ENCODE measurements at regions not wholly inside any gene's neighbourhood (a gene's known extent, or its start where the extent isn't known, plus 50 kb on each side); places are given as distances from the start of the nearest gene placed in this dataset.
"Not testable (repeated sequence)": the region's sequence is repeated elsewhere in the genome, so short reads cannot be mapped to it uniquely, and the experiment has no call there.

DNA sequence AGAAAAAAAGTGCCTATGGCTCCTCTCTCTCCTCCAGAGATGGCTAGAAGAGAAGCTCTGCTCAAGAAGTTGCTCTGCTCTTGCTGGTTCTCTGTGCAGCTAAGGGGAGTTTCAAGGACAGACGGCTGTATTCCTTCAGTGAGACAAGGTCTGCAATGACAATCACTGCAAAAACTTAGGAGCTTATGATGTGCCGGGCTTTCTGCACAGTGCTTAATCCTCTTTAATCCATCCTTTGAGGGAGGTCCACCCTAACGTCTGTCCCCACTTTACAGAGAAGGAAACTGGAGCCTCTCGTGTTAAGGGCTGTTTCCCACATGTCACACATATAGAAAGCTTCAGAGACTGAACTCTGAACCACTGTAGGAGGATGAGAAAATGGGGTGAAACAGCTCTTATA lies 260.6 kb downstream of the MEX3B start:
- DNase-seq (ENCODE audit: insufficient read length, low spot score) (no peak), FAIRE-seq (no peak)
- no peak for TF ChIP-seq POLR2A (IDR thresholded peaks at IDR 0.05; ENCODE audit: low read depth, low read length)

- DNase-seq (ENCODE audit: insufficient read length, low spot score) (no peak), FAIRE-seq (no peak)
- no peak for TF ChIP-seq POLR2A (IDR thresholded peaks at IDR 0.05; ENCODE audit: low read depth, low read length)
Measured at GRCh38 chr15:81784751-81785150, 261.1 kb downstream of the MEX3B start.

GRCh38 chr15:81783586-81783985 lies 262.2 kb downstream of the MEX3B start:
- TF ChIP-seq POLR2A (IDR thresholded peaks at IDR 0.05; ENCODE audit: low read depth, low read length), result no peak
- FAIRE-seq (no peak), DNase-seq (ENCODE audit: insufficient read length, low spot score) (no peak)

GRCh38 chr15:81783076-81783475 lies 262.7 kb downstream of the MEX3B start:
- FAIRE-seq (no peak), DNase-seq (ENCODE audit: insufficient read length, low spot score) (no peak)
- no peak for TF ChIP-seq POLR2A (IDR thresholded peaks at IDR 0.05; ENCODE audit: low read depth, low read length)

DNA sequence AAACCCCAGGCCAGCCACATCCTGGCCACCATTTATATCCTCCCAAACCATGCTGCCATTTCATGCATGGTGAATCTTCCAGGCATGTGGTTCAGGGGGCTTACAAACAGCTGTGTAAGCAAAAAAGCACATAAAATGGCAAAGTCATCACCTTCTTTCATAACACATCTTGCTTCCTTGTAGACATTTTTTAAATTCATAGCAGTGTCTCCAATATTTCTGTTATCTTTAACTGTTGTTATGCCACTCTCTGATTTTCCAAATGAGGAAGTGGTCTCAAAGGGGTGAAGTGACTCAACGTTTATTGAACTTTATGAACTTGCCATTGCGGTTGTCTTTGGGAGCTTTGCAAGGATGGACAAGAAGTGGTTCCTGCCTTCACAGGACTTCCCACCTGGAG lies 264.4 kb downstream of the MEX3B start:
- DNase-seq (ENCODE audit: insufficient read length, low spot score), result no peak
- FAIRE-seq, result no peak
- TF ChIP-seq POLR2A (IDR thresholded peaks at IDR 0.05; ENCODE audit: low read depth, low read length), result no peak

GRCh38 chr15:81780966-81781365 lies 264.9 kb downstream of the MEX3B start:
- FAIRE-seq, result no peak
- DNase-seq (ENCODE audit: insufficient read length, low spot score), result no peak
- TF ChIP-seq POLR2A (IDR thresholded peaks at IDR 0.05; ENCODE audit: low read depth, low read length), result no peak

DNA sequence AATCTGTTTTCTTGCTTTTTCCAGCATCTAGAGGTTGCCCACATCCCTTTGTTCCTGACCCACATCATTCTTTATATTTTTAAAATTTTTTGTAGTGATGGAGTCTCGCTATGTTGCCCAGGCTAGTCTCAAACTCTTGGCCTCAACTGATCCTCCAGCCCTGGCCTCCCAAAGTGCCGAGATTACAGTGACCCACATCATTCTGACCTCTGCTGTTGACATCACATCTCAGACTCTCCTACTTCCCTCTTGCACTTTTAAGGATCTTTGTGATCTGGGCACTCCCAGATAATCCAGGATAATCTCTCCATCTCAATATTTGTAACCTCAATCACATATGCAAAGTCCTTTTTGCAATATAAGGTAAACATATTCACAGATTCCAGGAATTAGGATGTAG lies 266.6 kb downstream of the MEX3B start:
- no peak for FAIRE-seq
- DNase-seq (ENCODE audit: insufficient read length, low spot score), result no peak
- TF ChIP-seq POLR2A (IDR thresholded peaks at IDR 0.05; ENCODE audit: low read depth, low read length), result no peak

DNA sequence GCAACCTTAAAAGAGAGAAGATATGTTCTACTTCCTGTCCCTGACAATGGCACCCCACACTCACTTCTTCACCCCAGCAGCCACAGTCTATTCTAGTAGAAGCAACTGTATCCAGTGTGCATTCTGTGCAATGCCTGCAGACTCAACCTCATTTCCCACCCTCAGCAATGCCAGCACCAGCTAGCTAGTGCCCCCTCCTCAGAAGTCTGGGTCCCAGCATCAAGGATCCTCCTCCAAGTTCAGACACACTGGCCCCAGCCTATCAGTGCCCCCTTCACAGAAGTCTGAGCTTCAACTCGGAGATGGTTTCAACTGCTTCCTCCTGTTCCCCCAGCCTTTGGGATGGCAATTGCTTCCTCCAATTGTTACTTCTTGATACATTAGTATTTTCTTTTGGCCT lies 268.3 kb downstream of the MEX3B start:
- no peak for TF ChIP-seq POLR2A (IDR thresholded peaks at IDR 0.05; ENCODE audit: low read depth, low read length)
- FAIRE-seq (no peak), DNase-seq (ENCODE audit: insufficient read length, low spot score) (no peak)

- TF ChIP-seq POLR2A (IDR thresholded peaks at IDR 0.05; ENCODE audit: low read depth, low read length), result no peak
- no peak for DNase-seq (ENCODE audit: insufficient read length, low spot score)
Measured at GRCh38 chr15:81776976-81777375, 268.8 kb downstream of the MEX3B start.

DNA sequence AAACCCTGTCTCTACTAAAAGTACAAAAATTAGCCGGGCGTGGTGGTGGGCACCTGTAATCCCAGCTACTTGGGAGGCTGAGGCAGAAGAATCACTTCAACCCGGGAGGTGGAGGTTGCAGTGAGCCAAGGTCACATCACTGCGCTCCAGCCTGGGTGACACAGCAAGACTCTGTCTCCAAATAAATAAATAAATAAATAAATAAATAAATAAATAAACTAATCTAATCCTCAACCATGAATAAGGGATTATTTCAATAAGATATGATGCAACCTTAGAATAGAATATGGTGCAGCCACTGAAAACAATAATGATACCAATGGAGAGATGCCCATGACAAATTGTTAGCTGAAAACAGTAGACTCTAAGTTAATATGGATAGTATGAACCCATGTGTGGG lies 270.0 kb downstream of the MEX3B start:
- FAIRE-seq; DNase-seq (ENCODE audit: insufficient read length, low spot score): not testable (repeated sequence)

More at GRCh38 chr15:81776976-81777375, 268.8 kb downstream of the MEX3B start:
- FAIRE-seq, result no peak

DNA sequence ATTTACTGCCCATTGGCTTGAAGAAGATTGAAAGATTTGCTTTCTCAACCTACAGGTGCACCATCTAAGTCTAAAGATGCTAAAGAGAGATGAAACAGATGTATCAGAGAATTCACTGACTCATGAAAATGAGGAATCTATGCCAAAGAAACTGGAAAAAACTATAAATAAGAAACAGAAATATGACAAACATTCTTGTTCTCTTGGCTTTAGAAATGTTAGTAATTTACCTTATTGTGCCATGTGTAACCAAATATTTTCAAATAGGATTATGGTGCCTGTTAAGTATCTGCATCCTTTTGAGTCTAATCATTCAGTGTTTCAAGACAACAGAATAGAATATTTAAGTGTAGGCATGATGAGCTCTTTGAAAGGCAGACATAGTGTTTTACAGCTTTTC lies 271.5 kb downstream of the MEX3B start:
- FAIRE-seq (no peak), DNase-seq (ENCODE audit: insufficient read length, low spot score) (no peak)
- no peak for TF ChIP-seq POLR2A (IDR thresholded peaks at IDR 0.05; ENCODE audit: low read depth, low read length)

DNA sequence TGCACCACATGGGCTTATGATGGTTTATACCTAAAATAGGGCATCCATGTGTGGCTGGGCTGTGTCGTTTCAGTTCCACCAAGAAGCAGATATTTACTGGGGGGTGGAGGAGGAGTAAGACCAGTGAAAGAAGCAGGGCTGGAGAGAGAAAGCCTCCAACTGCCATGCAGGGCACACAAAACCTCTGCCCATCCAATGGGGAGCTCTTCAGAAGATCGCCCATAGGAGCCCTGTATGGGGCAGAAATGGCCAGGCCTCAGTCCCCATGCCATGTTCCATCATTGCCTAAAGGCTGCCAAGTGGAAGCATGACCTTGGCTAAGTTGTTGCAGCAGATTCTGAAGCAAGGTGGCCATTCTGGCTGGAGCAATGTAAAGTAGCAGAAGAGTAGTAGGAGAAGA lies 277.0 kb downstream of the MEX3B start:
- no peak for DNase-seq (ENCODE audit: insufficient read length, low spot score)
- TF ChIP-seq POLR2A (IDR thresholded peaks at IDR 0.05; ENCODE audit: low read depth, low read length), result no peak
- FAIRE-seq, result no peak

DNA sequence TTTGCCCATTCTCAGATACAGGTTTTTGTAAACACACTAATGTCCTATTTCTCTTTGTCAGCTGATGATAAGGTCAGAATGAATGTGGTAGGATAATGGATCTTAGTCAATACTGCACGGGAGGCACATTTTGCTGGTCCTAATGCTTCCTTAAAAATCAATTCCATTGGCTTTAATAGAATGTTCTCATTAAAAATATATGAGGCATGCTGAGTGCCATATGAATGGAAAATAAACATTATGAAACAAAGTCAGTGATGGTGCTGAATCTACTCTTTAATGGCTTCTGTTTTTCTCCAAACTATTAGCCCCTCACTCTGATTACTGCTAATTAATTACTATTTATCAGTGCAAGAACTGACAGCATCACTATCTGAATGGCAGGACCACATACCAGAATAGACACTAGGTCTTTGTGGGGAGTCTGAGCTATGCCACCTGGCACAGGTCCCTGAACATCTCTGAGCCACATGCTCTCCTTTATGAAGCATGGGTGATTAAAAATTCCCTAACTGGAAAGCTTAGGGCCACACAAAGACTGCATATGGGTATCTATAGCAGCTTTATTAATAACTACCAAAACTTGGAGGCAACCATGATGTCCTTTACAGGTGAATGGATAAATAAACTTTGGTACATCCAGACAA lies 278.9 kb downstream of the MEX3B start:
- no peak for DNase-seq (ENCODE audit: insufficient read length, low spot score)
- no peak for TF ChIP-seq POLR2A (IDR thresholded peaks at IDR 0.05; ENCODE audit: low read depth, low read length)
- FAIRE-seq, result no peak

- TF ChIP-seq POLR2A (IDR thresholded peaks at IDR 0.05; ENCODE audit: low read depth, low read length), result no peak
- DNase-seq (ENCODE audit: insufficient read length, low spot score), result no peak
- FAIRE-seq, result no peak
Measured at GRCh38 chr15:81765816-81766215, 280.0 kb downstream of the MEX3B start.

GRCh38 chr15:81763304-81763703 lies 282.5 kb downstream of the MEX3B start:
- FAIRE-seq (no peak), DNase-seq (ENCODE audit: insufficient read length, low spot score) (no peak)
- no peak for TF ChIP-seq POLR2A (IDR thresholded peaks at IDR 0.05; ENCODE audit: low read depth, low read length)

GRCh38 chr15:81760686-81761085 lies 285.1 kb downstream of the MEX3B start:
- no peak for TF ChIP-seq POLR2A (IDR thresholded peaks at IDR 0.05; ENCODE audit: low read depth, low read length)
- FAIRE-seq (no peak), DNase-seq (ENCODE audit: insufficient read length, low spot score) (no peak)
